AG08395 (cell line): ENCODE measurements at regions not wholly inside any gene's neighbourhood (a gene's known extent, or its start where the extent isn't known, plus 50 kb on each side); places are given as distances from the start of the nearest gene placed in this dataset.

Source experiments
- DNase-seq: peaks from one replicate; pipeline ENCODE4 v3.0.0; 2012; ENCODE audit warnings: mixed read lengths, low spot score

DNA sequence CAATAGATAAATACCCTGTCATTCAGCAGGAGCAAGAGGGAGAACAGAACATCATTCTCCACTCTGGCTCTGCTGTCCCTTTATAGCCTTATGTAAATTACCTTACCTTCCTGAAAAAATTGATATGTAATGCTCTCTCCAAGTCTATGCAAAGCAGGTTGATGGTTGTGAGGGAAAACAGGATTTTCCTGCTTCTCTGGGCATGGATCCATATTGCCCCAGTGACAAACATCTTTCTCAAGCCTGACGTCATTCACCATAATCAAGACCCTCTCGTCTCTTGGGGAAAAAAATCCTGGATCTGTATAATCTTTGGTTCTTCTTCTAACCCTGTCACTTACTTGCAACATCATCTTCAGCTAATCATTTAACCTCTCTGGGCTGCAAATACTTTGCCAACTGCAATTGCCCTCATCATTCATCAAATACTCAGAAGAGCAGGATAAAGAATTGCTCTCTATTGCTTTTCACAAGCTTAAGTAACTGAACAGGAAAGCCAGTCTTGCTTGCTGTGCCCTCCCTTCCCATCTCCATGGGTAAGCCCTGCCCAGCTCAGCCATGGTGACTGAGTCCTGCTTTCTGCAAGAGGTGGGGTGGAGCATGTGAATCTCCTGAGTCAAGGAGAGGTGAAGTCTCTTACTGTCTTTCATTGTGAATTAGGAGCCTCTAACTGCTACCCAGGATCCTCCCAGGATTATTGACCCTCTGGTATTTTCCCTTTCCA, 123.7 kb upstream of the KLF7 start:
- no peak for DNase-seq

DNA sequence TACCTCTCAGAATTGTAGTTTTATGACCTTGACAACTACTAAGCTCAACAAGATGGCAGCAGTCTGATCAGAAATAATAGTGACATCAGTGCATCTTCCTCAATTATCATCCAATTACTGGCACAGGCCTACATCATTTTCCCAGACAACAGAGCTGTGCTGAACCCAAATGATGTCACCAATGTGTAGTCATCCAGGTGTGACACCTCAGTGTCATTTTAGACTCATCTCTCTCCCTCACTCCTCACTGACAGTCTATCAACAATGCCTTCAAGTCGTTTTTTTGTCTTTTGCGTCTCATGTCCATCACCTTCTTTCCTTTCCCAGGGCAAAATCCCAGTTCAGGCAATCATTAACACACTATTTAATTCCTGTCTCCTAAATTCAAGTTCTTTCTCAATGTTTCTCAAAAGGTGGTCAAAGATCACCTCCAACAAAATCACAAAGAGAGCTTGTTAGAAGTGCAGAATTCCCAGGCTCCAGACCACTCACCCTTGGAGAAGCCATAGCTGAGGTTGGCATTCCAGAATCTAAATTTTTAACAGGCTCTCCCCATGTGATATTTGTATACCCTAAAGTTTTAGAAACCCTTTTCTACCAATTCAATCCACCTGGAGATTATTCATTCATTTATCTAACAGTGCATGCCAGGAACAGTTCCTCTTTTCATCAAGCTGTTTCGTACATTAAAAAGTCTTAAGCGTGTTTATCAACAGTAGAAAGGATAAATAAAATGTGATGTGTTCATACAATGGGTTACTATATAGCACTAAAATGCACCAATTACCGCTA, 125.3 kb upstream of the KLF7 start:
- DNase-seq, result no peak

DNA sequence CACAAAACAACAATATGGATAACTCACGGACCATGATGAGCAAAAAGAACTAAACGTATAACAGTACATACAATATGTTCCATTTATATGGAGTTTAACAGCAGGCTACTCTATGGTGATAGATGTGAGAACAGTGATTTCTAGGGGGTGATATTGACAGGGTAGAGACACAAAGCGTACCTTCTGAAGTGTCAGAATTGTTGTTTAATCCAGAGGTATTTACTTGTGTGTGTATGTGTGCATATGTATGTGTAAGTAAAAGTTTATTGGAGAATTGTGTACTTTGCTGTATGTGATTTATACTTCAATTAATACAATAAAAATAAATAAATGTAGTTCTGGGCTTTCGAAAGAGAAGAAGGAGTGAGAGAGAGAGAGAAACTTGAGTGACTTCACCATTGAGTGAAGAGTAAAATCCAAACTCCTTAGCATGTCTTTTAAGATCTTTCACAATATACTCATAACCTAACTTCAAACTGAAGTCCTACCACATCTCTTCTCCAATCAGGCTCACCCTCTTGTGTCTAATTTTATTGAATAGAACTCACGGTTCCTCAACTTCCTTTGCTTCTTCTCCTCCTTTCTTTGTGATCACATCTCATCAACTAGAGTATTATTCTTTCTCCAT, 126.0 kb upstream of the KLF7 start:
- DNase-seq, result no peak

DNA sequence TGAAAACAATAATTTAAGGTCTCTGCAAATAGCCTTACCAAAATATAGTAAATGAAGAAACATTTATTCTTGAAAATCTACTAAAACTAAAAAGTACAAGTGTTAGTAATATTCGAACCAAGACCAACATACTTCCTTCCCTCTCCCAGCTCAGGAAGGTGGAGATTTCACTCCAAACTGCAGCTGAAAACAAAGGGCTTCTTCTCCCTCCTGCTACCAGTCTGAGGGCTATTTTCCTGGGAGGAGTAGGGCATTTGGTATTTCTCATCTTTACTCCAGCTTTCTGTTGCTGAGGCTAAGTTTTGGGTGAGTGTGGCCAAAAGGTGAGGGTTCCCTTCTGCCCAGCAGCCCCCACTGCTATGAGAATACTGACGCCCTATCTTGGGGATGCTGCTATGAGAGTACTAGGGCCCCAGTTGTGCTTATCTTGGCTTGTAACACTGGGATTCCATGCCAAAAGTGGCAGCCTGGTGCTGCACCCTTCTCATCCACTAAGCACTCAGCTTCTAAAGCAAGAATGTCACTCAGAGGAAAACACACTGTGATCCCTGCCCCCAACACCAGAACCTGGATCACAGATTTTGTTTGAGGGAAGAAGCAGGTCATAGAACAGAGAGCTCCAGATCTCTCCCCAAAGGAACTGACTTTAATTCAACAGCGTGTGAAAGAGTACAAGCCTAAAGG, 130.7 kb upstream of the KLF7 start:
- DNase-seq, result no peak

DNA sequence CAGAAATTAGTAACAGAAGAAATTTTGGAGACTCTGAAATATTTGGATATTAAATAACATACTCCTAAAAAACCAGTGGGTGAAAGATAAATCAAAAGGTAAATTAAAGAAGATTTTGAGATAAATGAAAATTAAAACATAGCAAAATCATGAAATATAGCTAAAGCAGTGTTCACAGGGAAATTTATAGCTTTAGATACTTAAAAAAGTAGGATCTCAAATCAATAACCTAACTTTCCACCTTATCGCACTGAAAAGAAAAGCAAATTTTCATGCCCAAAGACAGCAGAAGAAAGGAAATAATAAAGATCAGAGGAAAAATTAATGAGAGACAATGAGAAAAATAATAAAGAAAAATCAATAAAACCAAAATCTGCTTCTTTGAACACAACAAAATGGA, 135.1 kb upstream of the KLF7 start:
- no peak for DNase-seq

DNA sequence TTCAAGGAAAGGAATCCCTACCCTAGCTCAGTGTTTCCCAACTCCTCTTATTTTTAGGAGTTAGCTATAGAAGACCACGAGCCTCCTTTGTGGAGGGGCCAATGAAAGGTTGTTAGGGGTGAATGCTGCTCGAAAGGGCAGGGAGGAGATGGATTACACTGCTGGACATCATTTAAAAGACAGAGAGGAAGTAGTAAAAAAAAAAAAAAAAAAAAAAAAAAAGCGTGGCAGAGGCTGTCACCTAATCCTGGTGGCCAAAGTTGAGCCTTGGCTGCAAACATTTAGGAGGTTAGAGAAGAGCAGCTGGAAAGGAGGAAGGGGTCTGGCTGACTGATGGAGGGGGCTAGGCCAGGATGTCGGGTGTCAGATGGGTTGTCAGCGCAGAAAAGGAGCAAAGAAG, 139.0 kb upstream of the KLF7 start:
- no peak for DNase-seq

DNA sequence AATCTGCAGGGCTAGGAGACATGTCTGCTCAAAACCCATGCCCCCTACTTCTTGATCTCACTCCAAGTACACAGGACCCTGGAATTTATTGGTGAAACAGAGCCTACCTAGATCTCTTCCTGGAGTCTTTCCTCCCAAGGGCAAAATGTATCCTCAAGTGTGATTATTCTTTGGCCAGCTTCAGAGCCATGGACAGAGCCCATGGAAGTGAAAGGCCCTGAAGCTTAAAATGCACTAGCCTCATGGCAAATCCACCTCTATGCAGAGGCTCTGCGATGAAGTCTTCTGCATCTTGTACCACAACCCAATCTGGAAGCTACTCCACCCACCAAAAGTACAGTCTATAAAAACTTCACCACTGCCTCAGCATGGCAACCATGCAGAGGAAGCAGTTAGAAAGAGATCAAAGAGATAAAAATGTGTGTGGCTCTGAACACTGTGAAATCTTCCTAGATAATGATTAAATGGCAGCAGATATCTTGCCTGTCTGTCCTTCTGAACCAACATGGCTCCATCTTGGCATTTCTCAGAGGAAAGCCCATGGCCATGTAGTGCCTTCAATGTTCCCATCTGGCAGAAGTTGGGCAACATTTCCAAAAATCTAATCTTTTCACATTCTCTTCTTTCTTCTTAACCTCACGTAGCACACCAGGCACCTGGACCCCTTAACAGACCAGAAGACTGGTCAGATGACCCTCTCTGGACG, 142.9 kb upstream of the KLF7 start:
- no peak for DNase-seq

DNA sequence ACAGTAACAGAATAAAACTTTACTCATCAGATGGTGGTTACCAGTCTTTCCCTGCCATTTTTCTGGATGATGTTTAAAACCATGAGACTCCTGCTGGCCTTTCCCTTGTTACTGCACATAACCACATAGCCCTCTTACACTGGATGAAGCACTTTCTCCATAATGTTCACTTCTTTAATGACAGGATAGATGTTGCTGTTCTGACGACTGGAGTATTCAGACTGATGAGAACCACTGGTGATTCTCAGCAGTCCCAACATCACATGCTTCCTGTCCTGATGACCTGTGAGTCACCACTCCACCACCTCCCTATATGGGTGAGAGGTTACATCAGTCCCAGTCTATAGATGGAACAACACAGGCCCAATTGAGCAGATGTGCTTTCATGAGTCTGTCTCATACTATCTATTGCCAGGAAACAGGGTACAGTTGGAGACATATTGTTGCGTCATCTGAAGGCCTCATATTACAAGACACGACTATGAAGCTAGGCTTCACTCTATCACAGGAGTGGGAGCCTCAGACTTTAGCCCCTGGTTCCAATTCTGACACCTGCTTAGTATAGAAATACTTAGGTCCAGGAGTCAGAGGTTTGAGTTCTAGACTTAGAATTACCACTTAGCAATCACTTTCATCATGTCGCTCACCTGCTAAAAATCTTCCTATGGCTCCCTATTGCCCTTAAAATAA, 145.7 kb upstream of the KLF7 start:
- peak; percentile 90 for DNase-seq

DNA sequence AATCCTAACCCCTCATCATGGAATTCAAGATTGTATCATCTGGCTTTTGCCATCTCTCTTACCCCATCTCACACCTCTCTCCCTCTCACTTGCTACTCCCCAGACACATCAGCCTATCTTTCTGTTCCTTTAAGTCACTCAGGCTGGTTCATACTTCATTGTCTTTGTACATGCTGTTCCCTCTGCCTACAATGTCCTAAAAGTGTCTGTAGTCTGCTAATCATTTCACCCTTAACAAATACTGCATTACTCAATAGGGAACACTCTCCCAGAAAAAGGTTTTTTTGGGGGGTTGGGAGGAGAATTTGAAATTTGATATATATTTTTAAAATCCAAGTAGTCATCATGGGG, 146.2 kb upstream of the KLF7 start:
- DNase-seq, result no peak

DNA sequence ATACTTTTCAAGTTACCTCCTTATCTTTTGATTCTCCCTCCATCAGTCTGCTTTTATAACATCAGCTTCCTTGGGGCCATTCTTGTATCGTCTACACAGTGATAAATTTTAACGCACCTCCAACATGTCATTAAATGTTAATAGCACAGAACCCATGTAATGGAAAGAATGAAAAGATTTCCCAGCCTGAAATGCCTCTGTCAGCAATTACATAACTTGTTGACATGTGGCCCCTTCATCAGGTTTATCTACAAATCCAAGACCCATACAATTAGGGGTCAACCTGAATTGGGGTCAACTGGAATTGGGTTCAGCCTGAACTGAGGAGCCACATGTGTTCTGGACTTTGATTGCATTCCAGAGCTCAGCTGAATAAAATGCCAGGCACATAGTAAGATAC, 148.2 kb upstream of the KLF7 start:
- DNase-seq, result no peak

DNA sequence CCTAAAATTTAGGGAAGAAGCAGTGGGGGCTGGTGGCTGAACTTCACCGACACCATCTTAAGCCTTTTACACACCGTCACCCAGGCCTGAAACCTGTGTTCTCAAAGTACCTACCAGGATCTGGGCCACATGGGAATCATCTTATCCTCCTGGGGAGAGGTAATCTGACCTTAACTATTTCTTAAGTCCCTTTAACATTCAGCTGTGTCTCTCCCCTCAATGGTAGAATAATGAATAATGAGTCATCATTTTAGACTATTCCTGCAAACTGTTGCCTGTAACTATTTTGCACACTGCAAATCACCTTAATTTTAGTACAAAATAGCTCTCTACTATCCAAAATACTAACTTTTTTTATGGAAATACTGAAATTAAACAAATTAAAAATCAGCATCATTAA, 149.4 kb upstream of the KLF7 start:
- no peak for DNase-seq

DNA sequence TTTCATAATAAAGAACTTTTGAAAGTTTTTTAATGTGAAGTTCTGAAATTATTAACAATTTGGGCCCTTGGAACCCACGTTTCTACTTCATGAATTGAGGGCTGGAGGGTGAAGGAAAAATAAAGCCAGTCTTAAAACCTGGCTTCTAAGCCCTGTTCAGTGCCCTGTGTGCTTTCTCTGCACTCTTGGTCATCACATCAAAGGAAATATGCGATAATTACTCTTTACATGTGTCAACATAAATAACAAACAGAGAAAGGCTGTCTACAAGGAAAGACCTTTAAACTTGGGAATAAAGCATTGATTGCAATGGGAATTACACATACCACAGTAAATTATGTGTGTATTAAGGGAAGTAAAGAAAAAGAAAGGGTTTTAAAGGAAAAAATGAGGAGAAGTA, 150.7 kb upstream of the KLF7 start:
- no peak for DNase-seq

DNA sequence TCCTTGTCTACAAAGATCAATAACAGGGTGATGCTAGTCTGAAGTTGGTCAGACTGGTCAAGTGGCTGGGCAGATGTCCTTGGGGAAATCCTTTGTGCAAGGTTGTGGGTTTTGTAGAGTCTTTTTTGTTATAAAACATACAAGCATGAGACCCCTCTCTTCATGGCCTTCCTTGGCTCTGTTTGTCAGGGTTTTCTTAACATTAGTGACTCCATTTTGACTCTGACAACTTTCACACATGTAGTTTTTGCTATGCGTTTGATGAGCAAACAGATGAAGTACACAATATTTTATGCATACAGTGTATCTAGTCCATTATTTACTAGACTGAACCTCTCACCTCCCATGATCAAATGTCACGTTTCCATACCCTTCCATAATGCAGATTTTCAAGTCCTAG, 151.2 kb upstream of the KLF7 start:
- no peak for DNase-seq

DNA sequence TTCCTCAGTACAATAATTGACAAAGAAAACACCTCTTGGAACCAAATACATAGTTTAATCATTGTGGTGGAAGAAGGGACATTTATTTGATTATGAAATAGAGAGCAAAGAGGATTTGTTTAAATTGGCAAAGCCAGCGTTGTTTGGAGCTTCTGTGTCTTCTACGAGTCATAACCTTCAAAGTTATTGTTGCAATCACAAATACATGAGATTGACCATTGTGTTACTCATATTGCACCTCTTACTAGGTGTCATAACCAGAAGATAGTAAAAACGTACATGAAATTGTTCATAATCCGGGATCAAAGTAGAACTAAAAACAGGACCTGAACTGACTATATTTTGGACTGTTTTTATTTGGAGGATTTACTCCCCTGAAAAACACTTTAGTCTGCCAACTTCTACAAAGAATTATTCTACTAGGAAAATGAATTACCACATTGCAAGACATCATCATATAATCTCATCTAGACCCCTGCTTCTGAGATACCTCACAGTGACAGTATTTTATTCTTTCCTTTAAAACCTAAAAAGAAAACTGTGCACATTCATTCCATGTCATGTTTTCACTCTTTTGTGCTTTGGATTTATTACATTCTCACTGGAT, 151.7 kb upstream of the KLF7 start:
- no peak for DNase-seq

DNA sequence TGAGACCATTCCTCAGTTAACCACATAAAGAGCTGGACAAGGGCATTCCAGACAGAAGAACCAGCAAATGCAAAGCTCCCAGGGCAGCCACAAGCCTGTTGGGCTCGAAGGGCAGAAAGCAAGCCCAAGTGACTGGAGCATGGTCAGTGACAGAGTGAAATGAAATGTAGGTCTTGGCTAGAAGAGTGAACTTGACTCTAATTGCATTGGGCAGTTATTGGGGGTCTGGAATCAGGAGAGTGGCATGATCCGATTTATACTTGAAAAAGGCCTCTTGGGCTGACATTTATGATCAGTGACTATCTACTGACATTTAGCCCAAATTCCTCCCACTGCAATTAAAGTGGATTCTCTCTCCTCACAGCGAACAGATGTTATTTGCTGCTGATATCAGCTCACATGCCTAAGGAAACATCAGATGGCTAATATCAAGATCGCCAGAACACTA, 152.5 kb upstream of the KLF7 start:
- DNase-seq, result no peak

DNA sequence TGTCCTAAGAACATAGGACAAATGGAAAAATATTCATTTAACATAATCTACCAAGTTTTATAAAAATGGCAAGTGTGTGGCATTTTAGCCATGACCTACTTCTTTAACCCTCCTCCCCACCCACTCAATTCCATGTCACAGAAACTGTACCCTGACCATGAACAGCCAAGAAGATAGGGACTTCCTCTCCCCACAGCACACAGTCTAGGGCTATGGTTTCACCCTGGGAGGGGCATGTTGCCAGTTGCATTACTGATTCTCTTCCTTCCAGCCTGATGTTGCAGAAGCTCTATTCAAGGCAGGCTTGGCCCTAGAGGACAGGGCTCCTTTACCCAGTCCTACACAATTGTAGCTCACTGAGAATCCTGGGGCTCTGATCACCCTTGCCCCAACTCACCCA, 153.6 kb upstream of the KLF7 start:
- no peak for DNase-seq

DNA sequence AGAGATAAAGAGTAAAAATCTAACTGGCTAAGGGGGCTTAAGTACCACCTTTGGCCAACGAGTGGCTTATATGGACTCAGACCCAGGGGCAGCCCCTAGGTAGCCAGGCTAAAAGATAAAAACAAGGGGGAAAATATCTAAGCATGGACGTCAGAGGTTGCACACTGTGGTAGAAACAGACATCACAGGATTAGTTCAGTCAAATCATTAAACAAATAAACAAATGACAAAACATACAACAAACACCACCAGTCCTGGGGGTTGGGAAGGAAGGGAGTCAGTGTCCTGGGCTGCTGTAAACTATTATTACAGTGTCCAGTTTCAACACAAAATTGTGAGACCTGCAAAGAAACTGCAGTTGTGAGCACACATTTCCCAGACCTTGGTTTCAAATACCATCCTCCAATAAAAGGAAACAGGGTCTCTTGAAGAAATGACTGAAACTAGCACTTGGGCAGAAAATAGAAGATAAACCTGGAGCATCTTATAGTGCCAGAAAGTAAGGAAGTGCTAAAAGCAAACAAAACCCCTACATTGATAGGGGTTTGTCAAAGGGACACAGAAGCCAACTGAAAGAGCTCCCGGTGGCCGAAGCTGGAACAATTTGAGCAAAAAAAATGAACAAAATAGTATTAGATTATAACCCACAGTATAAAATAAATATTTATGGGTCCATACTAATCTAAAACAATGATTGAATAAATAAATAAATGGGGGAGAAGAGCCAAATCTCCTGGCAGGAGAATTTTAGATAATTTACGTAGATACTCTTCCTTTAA, 154.8 kb upstream of the KLF7 start:
- no peak for DNase-seq

DNA sequence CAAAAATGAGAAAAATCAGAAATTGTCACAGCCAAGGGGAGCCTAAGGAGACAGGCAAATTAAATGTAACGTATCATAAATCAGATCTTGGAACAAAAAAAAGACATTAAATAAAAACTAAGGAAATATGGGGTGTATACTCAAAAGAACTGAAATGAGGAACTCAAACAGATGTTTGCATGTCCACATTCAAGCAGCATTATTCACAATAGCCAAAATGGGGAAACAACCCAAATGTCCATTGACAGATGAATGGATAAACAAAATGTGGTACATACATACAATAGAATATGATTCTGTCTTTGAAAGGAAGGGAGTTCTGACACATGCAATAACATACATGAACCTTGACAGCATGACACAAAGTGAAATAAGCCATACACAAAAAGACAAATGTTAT, 155.8 kb upstream of the KLF7 start:
- no peak for DNase-seq

DNA sequence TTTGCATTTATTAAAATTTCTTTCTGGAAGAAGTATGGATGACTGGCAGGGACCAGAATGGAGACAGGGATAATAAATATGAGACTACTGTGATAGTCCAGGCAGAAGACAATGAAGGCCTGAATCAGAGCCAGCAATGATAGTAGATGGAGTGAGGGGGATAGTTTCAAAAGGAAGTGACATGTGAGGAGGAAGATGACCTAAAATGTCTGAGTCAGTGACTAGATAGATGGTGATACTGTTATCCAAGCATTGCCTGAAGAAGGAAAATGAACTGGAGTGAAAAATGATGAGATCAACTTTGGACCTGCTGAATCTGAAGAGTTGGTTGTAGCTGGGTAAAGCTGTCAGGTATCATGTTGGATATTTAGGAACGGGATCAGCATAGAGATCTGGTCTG, 158.3 kb upstream of the KLF7 start:
- DNase-seq, result no peak

DNA sequence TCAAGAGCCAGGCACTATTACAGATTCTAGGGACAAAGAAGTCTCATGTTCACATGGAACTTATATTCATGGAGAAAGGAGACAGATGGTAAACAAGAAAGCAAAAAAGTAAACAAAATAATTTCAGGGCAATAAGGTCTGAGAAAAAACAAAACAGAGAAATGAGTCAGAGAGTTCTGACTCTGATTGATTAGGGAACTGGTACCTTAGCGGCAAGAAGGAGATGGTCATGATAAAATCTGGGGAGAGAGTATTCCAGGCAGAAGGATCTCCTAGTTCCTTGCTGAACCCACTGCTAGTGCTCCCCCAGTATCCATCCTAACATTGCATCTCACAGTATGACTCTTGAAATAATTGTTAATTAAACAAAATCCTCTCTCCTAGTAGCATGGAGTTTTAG, 161.8 kb upstream of the KLF7 start:
- no peak for DNase-seq
